ENCODE measurements at regions not wholly inside any gene's neighbourhood (a gene's known extent, or its start where the extent isn't known, plus 50 kb on each side); places are given as distances from the start of the nearest gene placed in this dataset.

GRCh38 chr3:40618158-40618557 is 93.4 kb downstream of the ZNF621 start:
- TF ChIP-seq CTCF (IDR thresholded peaks at IDR 0.05) (no peak), POLR2A (IDR thresholded peaks at IDR 0.05) (no peak)

Measured in thyroid gland (tissue), 4 donors.